IMR-90 (cell line): ENCODE measurements at regions not wholly inside any gene's neighbourhood (a gene's known extent, or its start where the extent isn't known, plus 50 kb on each side); places are given as distances from the start of the nearest gene placed in this dataset.

ENCODE experiments used
- ATAC-seq: fragments of 200-7000 bp; cut with Tn5 transposase; 2 replicates; pipeline ENCODE4 v1.9.1; 2020; ENCODE audit warnings: low read depth, mild to moderate bottlenecking, moderate library complexity
- BruUV-seq: library from RNA; stranded (reverse); fragments of 400-500 nt; replicated peaks from 2 replicates; lab custom pipeline; 2021; lab: Mats Ljungman, UMichigan
- CTCF ChIA-PET: fragments of 300-600 bp; formaldehyde crosslinking; extraction: SDS; loops from one replicate; lab custom pipeline; 2021; ENCODE audit warnings: antibody characterized with exemption; lab: Yijun Ruan, JAX
- POLR2A ChIA-PET: fragments of 300-600 bp; sonication (Branson Sonifier 250); formaldehyde crosslinking; loops from one replicate; lab custom pipeline; 2022; ENCODE audit warnings: antibody characterized with exemption; ENCODE audit not compliant: unreplicated experiment; lab: Charles Lee
- DNase-seq: peaks from one replicate; pipeline ENCODE4 v3.0.0; 2013
- H2AFZ ChIP-seq: replicated peaks from 2 replicates; pipeline ENCODE3; 2013; ENCODE audit warnings: low read length, mild to moderate bottlenecking; ENCODE audit not compliant: poor library complexity
- H2AK5ac ChIP-seq: 2 replicates; pipeline ENCODE4 v1.6.1; 2013; ENCODE audit warnings: low read depth, low read length, inconsistent platforms
- H2AK9ac ChIP-seq: replicated peaks from 2 replicates; pipeline ENCODE3; 2013; ENCODE audit warnings: mild to moderate bottlenecking, low read depth, low read length, moderate library complexity; ENCODE audit not compliant: poor library complexity
- H2BK120ac ChIP-seq: 2 replicates; pipeline ENCODE4 v1.6.1; 2013; ENCODE audit warnings: low read depth, low read length, inconsistent platforms
- H2BK15ac ChIP-seq: 3 replicates; pipeline ENCODE4 v1.6.1; 2013; ENCODE audit warnings: low read depth, low read length, inconsistent platforms
- H2BK20ac ChIP-seq: 2 replicates; pipeline ENCODE4 v1.6.1; 2013; ENCODE audit warnings: low read depth, mild to moderate bottlenecking, inconsistent platforms, low read length, moderate library complexity
- H2BK5ac ChIP-seq: 2 replicates; pipeline ENCODE4 v1.6.1; 2013; ENCODE audit warnings: mild to moderate bottlenecking, low read depth, low read length, inconsistent platforms; ENCODE audit not compliant: poor library complexity, severe bottlenecking
- H3K14ac ChIP-seq: replicated peaks from 2 replicates; pipeline ENCODE4 v1.6.1; 2013; ENCODE audit warnings: low read depth, low read length, inconsistent platforms
- H3K18ac ChIP-seq: 2 replicates; pipeline ENCODE4 v1.6.1; 2013; ENCODE audit warnings: low read depth, low read length, control low read depth
- H3K23ac ChIP-seq: 2 replicates; pipeline ENCODE4 v1.6.1; 2013; ENCODE audit warnings: low read depth, low read length, inconsistent platforms
- H3K27ac ChIP-seq: 2 replicates; pipeline ENCODE4 v1.5.1; 2013; ENCODE audit warnings: mild to moderate bottlenecking, control low read depth, low read length; ENCODE audit not compliant: insufficient read depth
- H3K27me3 ChIP-seq: 2 replicates; pipeline ENCODE4 v1.6.1; 2013; ENCODE audit warnings: low read length; ENCODE audit not compliant: control insufficient read depth, insufficient read depth
- H3K36me3 ChIP-seq: 2 replicates; pipeline ENCODE4 v1.6.1; 2013; ENCODE audit warnings: low read length, mixed read lengths; ENCODE audit not compliant: control insufficient read depth, insufficient read depth
- H3K4ac ChIP-seq: 2 replicates; pipeline ENCODE4 v1.6.1; 2013; ENCODE audit warnings: low read depth, low read length, inconsistent platforms
- H3K4me1 ChIP-seq: 2 replicates; pipeline ENCODE4 v1.6.1; 2013; ENCODE audit warnings: low read length, mixed read lengths; ENCODE audit not compliant: control insufficient read depth, insufficient read depth
- H3K4me2 ChIP-seq: 2 replicates; pipeline ENCODE4 v1.6.1; 2013; ENCODE audit warnings: low read depth, mild to moderate bottlenecking, control low read depth, low read length, moderate library complexity
- H3K4me3 ChIP-seq: 2 replicates; pipeline ENCODE4 v1.5.1; 2013; ENCODE audit warnings: low read depth, mild to moderate bottlenecking, control low read depth, low read length, moderate library complexity; ENCODE audit not compliant: insufficient read depth
- H3K56ac ChIP-seq: 2 replicates; pipeline ENCODE4 v1.6.1; 2013; ENCODE audit warnings: low read length, inconsistent platforms; ENCODE audit not compliant: insufficient read depth; ENCODE audit errors: extremely low read depth
- H3K79me1 ChIP-seq, 2 experiments: 2 replicates each; pipeline ENCODE4 v1.6.1; 2013; ENCODE audit warnings: low read length in 2 of 2, inconsistent platforms in 1 of 2, low read depth in 1 of 2
- H3K9ac ChIP-seq: 2 replicates; pipeline ENCODE4 v1.6.1; 2013; ENCODE audit warnings: low read depth, low read length, control low read depth
- H3K9me1 ChIP-seq: 2 replicates; pipeline ENCODE4 v1.6.1; 2013; ENCODE audit warnings: low read length, inconsistent platforms; ENCODE audit not compliant: insufficient read depth
- H3K9me3 ChIP-seq: 2 replicates; pipeline ENCODE4 v1.6.1; 2013; ENCODE audit warnings: low read length; ENCODE audit not compliant: control insufficient read depth, insufficient read depth
- H4K20me1 ChIP-seq: 2 replicates; pipeline ENCODE4 v1.6.1; 2013; ENCODE audit warnings: low read length, inconsistent platforms; ENCODE audit not compliant: insufficient read depth
- H4K5ac ChIP-seq: 2 replicates; pipeline ENCODE4 v1.6.1; 2013; ENCODE audit warnings: mild to moderate bottlenecking, low read depth, low read length, control low read depth
- H4K8ac ChIP-seq, 2 experiments: 2 replicates each; pipeline ENCODE4 v1.6.1; 2013; ENCODE audit warnings: low read depth in 2 of 2, low read length in 2 of 2, control low read depth in 1 of 2, inconsistent platforms in 1 of 2
- H4K91ac ChIP-seq: 2 replicates; pipeline ENCODE4 v1.6.1; 2013; ENCODE audit warnings: low read depth, low read length, inconsistent platforms; ENCODE audit not compliant: insufficient read depth
- BHLHE40 ChIP-seq: fragments of 150-350 bp; IDR thresholded peaks from 2 replicates; pipeline ENCODE4 v1.6.1; 2016; ENCODE audit warnings: mild to moderate bottlenecking, low read depth, low read length
- CHD1 ChIP-seq: IDR thresholded peaks from 2 replicates; pipeline ENCODE4 v1.6.1; 2012; ENCODE audit warnings: low read depth, low read length, improper control_type of control experiment
- CTCF ChIP-seq: conservative IDR thresholded peaks from 2 replicates; pipeline ENCODE4 v1.5.1; 2012; ENCODE audit warnings: mild to moderate bottlenecking, low read depth, low read length, improper control_type of control experiment
- ELK1 ChIP-seq: fragments of 150-350 bp; IDR thresholded peaks from 2 replicates; pipeline ENCODE4 v1.6.1; 2016; ENCODE audit warnings: low read depth, mild to moderate bottlenecking, low read length, moderate library complexity, borderline replicate concordance
- MAFK ChIP-seq: IDR thresholded peaks from 2 replicates; pipeline ENCODE4 v1.6.1; 2012; ENCODE audit warnings: low read depth, low read length, improper control_type of control experiment
- MAZ ChIP-seq: IDR thresholded peaks from 2 replicates; pipeline ENCODE4 v1.6.1; 2012; ENCODE audit warnings: low read depth, mild to moderate bottlenecking, low read length, improper control_type of control experiment, moderate library complexity, borderline replicate concordance
- MXI1 ChIP-seq: IDR thresholded peaks from 2 replicates; pipeline ENCODE4 v1.6.1; 2012; ENCODE audit warnings: low read depth, mild to moderate bottlenecking, low read length, moderate library complexity, borderline replicate concordance
- NFE2L2 ChIP-seq: fragments of 150-350 bp; IDR thresholded peaks from 2 replicates; pipeline ENCODE4 v1.6.1; 2016; ENCODE audit warnings: low read depth, mild to moderate bottlenecking, low read length
- POLR2A ChIP-seq: IDR thresholded peaks from 2 replicates; pipeline ENCODE4 v1.6.1; 2012; ENCODE audit warnings: mild to moderate bottlenecking, low read depth, low read length
- RAD21 ChIP-seq: IDR thresholded peaks from 2 replicates; pipeline ENCODE4 v1.6.1; 2012; ENCODE audit warnings: low read length, improper control_type of control experiment
- RFX5 ChIP-seq: IDR thresholded peaks from 2 replicates; pipeline ENCODE4 v1.8.0; 2012; ENCODE audit warnings: low read depth, mild to moderate bottlenecking, low read length, moderate library complexity
- USF2 ChIP-seq: fragments of 150-350 bp; IDR thresholded peaks from 2 replicates; pipeline ENCODE4 v1.6.1; 2017; ENCODE audit warnings: mild to moderate bottlenecking, antibody characterized with exemption, low read length, low read depth
- WGBS, 2 experiments: methylation state at CpG; one replicate each; pipeline versions ENCODE4 v1.1.5 to v1.1.7; 2013; ENCODE audit warnings: missing lambda C conversion rate in 2 of 2; ENCODE audit not compliant: insufficient read length in 1 of 2; ENCODE audit errors: extremely low coverage in 2 of 2; 5-methylcytosine and 5-hydroxymethylcytosine counted together
- dilution Hi-C: fragments of 300-500 bp; cut with HindIII; formaldehyde crosslinking; loops from one replicate; pipeline ENCODE4 v1.14.3; 2018; ENCODE audit warnings: low sequenced_read_pairs; ENCODE audit not compliant: unreplicated experiment
- in situ Hi-C: fragments of 300-500 bp; cut with MboI; formaldehyde crosslinking; loops from 3 replicates; pipeline ENCODE4 v1.14.3; 2019; ENCODE audit warnings: low sequenced_read_pairs, inconsistent platforms, mixed read lengths
- intact Hi-C: fragments of 100-400 bp; cut with micrococcal nuclease; formaldehyde crosslinking; loops from 2 replicates; pipeline ENCODE4 v1.10.0; 2022

- in situ Hi-C loops = no loop called here
Observed at GRCh38 chr2:118309257-118309945, 221.1 kb downstream of the INSIG2 start.

More at GRCh38 chr2:118309257-118309945, 221.1 kb downstream of the INSIG2 start:
- CTCF ChIA-PET = no interaction called here
- H2BK5ac ChIP-seq = no peak overlapping the region
- peak overlapping the region; percentile 42 for H3K4me3 ChIP-seq
- H3K56ac ChIP-seq = no peak overlapping the region
- no peak overlapping the region for H2AK9ac ChIP-seq
- no peak overlapping the region for H2BK20ac ChIP-seq
- H3K18ac ChIP-seq = no peak overlapping the region
- intact Hi-C loops (no loop called here), dilution Hi-C loops (no loop called here)
- BruUV-seq = no TSS peak
- H2AK5ac ChIP-seq = no peak overlapping the region
- peaks cover 3% of the 10 kb centered on the region; the same call in 1 of the 2 replicates for H3K27me3 ChIP-seq
- H3K4me1 ChIP-seq = no peaks in the 10 kb centered on the region
- H3K4ac ChIP-seq = no peak overlapping the region
- H2BK120ac ChIP-seq = no peak overlapping the region
- POLR2A ChIA-PET = interaction anchor here (0.7 kb wide), 1 partner anchor 373 kb away, joined by 3 read pairs; no protein-coding TSS in a partner anchor
- H3K27ac ChIP-seq = no peak overlapping the region
- no peak overlapping the region for H4K91ac ChIP-seq
- H2AFZ ChIP-seq = peak overlapping the region; percentile 83
- ATAC-seq = no peak
- no peak for TF ChIP-seq POLR2A
- TF ChIP-seq ELK1 = no peak
- no peak for TF ChIP-seq CHD1
- TF ChIP-seq MAFK = no peak
- no peak for TF ChIP-seq MAZ
- no peak for TF ChIP-seq BHLHE40
- no peak for TF ChIP-seq NFE2L2
- TF ChIP-seq RFX5 = no peak
- TF ChIP-seq USF2 = no peak
- TF ChIP-seq MXI1 = no peak
- no peak for TF ChIP-seq CTCF
- TF ChIP-seq RAD21 = no peak
- no CpG with 5 or more reads among the region's 16 CpGs for WGBS, 2 experiments
- no peak overlapping the region; the same call in 1 of the 2 replicates for H4K5ac ChIP-seq
- H3K79me1 ChIP-seq = no peaks in the 10 kb centered on the region
- H3K14ac ChIP-seq = no peak overlapping the region
- H3K23ac ChIP-seq = no peak overlapping the region
- no peaks in the 10 kb centered on the region for H3K36me3 ChIP-seq
- no peak for DNase-seq
- no peak overlapping the region for H2BK15ac ChIP-seq
- H4K8ac ChIP-seq = peak overlapping the region; percentile 74 to 82; a peak in 3 of 4 replicates
- peak overlapping the region; percentile 43 for H3K4me2 ChIP-seq
- H4K20me1 ChIP-seq = no peaks in the 10 kb centered on the region
- no peaks in the 10 kb centered on the region for H3K9me1 ChIP-seq
- H3K9me3 ChIP-seq = no peaks in the 10 kb centered on the region
- H3K9ac ChIP-seq = 0 out of 2 replicates have a peak overlapping the region, but pooled peaks have one; percentile 15
